GM12878 (cell line): ENCODE measurements at regions not wholly inside any gene's neighbourhood (a gene's known extent, or its start where the extent isn't known, plus 50 kb on each side); places are given as distances from the start of the nearest gene placed in this dataset.

Experiments
- ATAC-seq: fragments of 200-7000 bp; cut with Tn5 transposase; 3 replicates; pipeline ENCODE4 v1.9.1; 2020; ENCODE audit warnings: mild to moderate bottlenecking, moderate library complexity
- BruUV-seq: library from RNA; stranded (reverse); fragments of 400-500 nt; replicated peaks from 2 replicates; lab custom pipeline; 2021; lab: Mats Ljungman, UMichigan
- CTCF ChIA-PET: fragments of 300-600 bp; sonication (Branson Sonifier 250); formaldehyde crosslinking; extraction: SDS; loops from one replicate; lab custom pipeline; 2021; ENCODE audit warnings: inconsistent platforms; lab: Yijun Ruan, JAX
- POLR2A ChIA-PET: fragments of 350-600 bp; formaldehyde crosslinking; extraction: SDS; loops from one replicate; lab custom pipeline; 2021; ENCODE audit warnings: inconsistent platforms; lab: Charles Lee
- RAD21 ChIA-PET: fragments of 300-600 bp; sonication (Branson Sonifier 250); formaldehyde crosslinking; loops from one replicate; lab custom pipeline; 2023; ENCODE audit warnings: antibody characterized with exemption; ENCODE audit not compliant: unreplicated experiment; lab: Charles Lee
- SMC1A ChIA-PET: fragments of 300-600 bp; sonication (Branson Sonifier 250); formaldehyde crosslinking; loops from one replicate; lab custom pipeline; 2023; ENCODE audit not compliant: unreplicated experiment, uncharacterized antibody; lab: Charles Lee
- DNase-seq: peaks from one replicate; pipeline ENCODE4 v3.0.0-alpha.2; 2011; ENCODE audit warnings: low read depth, low spot score
- FAIRE-seq: peaks from 3 replicates; lab custom pipeline; 2011; peaks lifted over from hg19 to GRCh38; lab: Jason Lieb, UNC
- H2AFZ ChIP-seq: 2 replicates; pipeline ENCODE4 v1.6.0; 2011; ENCODE audit warnings: low read depth, low read length, control low read depth; ENCODE audit not compliant: control insufficient read depth
- H3K27ac ChIP-seq: 2 replicates; pipeline ENCODE4 v1.5.1; 2011; ENCODE audit warnings: control low read depth; ENCODE audit not compliant: control insufficient read depth, insufficient read depth
- H3K27me3 ChIP-seq, 2 experiments: replicated peaks in 1 of 2; 2 replicates each; pipeline versions ENCODE4 v1.6.0 to v1.6.1; 2011; ENCODE audit warnings: low read length in 1 of 2; ENCODE audit not compliant: control insufficient read depth in 2 of 2, insufficient read depth in 2 of 2
- H3K36me3 ChIP-seq, 2 experiments: 2 replicates each; pipeline ENCODE4 v1.5.1; 2011; ENCODE audit warnings: low read length in 1 of 2; ENCODE audit not compliant: control insufficient read depth in 2 of 2, insufficient read depth in 2 of 2
- H3K4me1 ChIP-seq: 2 replicates; pipeline ENCODE4 v1.6.1; 2011; ENCODE audit warnings: mild to moderate bottlenecking, low read length, moderate library complexity, mixed read lengths; ENCODE audit not compliant: control insufficient read depth, insufficient read depth
- H3K4me2 ChIP-seq: 2 replicates; pipeline ENCODE4 v1.6.0; 2011; ENCODE audit warnings: control low read depth; ENCODE audit not compliant: control insufficient read depth, insufficient read depth
- H3K4me3 ChIP-seq: fragments of 200-600 bp; sonication (generic); 2 replicates; pipeline ENCODE4 v1.5.1; 2016
- H3K79me2 ChIP-seq: 2 replicates; pipeline ENCODE4 v1.6.0; 2011; ENCODE audit warnings: low read length; ENCODE audit not compliant: control insufficient read depth, insufficient read depth
- H3K9ac ChIP-seq: 2 replicates; pipeline ENCODE4 v1.8.0; 2011; ENCODE audit warnings: low read length, control low read depth, mixed read lengths; ENCODE audit not compliant: control insufficient read depth, insufficient read depth
- H3K9me3 ChIP-seq: replicated peaks from 3 replicates; pipeline ENCODE4 v1.5.1; 2011; ENCODE audit warnings: mild to moderate bottlenecking, low read length; ENCODE audit not compliant: control insufficient read depth, insufficient read depth
- H4K20me1 ChIP-seq: 2 replicates; pipeline ENCODE4 v1.6.0; 2011; ENCODE audit not compliant: control insufficient read depth, insufficient read depth
- CEBPB ChIP-seq, 2 experiments: fragments of 150-350 bp in 1 of 2; IDR thresholded peaks; 2 replicates each; pipeline ENCODE4 v1.6.1; 2012 to 2014; ENCODE audit warnings: low read depth in 2 of 2, low read length in 2 of 2, borderline replicate concordance in 1 of 2, inconsistent platforms in 1 of 2
- ESRRA ChIP-seq: IDR thresholded peaks from 2 replicates; pipeline ENCODE4 v1.6.1; 2012; ENCODE audit warnings: mild to moderate bottlenecking, low read length, improper control_type of control experiment
- HDAC2 ChIP-seq: fragments of 200-600 bp; sonication (generic); IDR thresholded peaks from 2 replicates; pipeline ENCODE4 v1.6.1; 2017
- KLF5 ChIP-seq: fragments of 450-650 bp; IDR thresholded peaks from 2 replicates; pipeline ENCODE4 v1.6.1; 2014; ENCODE audit warnings: mild to moderate bottlenecking; ENCODE audit not compliant: partially characterized antibody
- LARP7 ChIP-seq: fragments of 450-650 bp; IDR thresholded peaks from 2 replicates; pipeline ENCODE4 v1.6.1; 2017; ENCODE audit warnings: mild to moderate bottlenecking
- MEF2B ChIP-seq: fragments of 450-650 bp; IDR thresholded peaks from 2 replicates; pipeline ENCODE4 v1.6.1; 2018; ENCODE audit warnings: mild to moderate bottlenecking, moderate library complexity; ENCODE audit not compliant: partially characterized antibody, poor library complexity, severe bottlenecking
- NFXL1 ChIP-seq: fragments of 450-650 bp; IDR thresholded peaks from 2 replicates; pipeline ENCODE4 v1.6.1; 2017; ENCODE audit warnings: antibody characterized with exemption, mild to moderate bottlenecking, borderline replicate concordance
- RCOR1 ChIP-seq: conservative IDR thresholded peaks from 2 replicates; pipeline ENCODE4 v1.6.1; 2012; ENCODE audit warnings: low read depth, low read length, improper control_type of control experiment
- SIN3A ChIP-seq: IDR thresholded peaks from 2 replicates; pipeline ENCODE4 v1.6.1; 2012; ENCODE audit warnings: low read depth, low read length, improper control_type of control experiment
- SUPT20H ChIP-seq: IDR thresholded peaks from 2 replicates; pipeline ENCODE4 v1.6.1; 2011; ENCODE audit warnings: low read depth, mild to moderate bottlenecking, low read length, moderate library complexity, borderline replicate concordance; ENCODE audit not compliant: control insufficient read depth
- SUZ12 ChIP-seq: fragments of 200-600 bp; sonication (generic); IDR thresholded peaks from one replicate; pipeline ENCODE4 v1.6.1; 2018; ENCODE audit warnings: antibody characterized with exemption, mild to moderate bottlenecking; ENCODE audit not compliant: unreplicated experiment
- YBX1 ChIP-seq: fragments of 450-650 bp; IDR thresholded peaks from 2 replicates; pipeline ENCODE4 v1.6.1; 2016; ENCODE audit warnings: antibody characterized with exemption
- WGBS: methylation state at CpG from one replicate; pipeline ENCODE4 v1.1.6; 2016; ENCODE audit warnings: low lambda C conversion rate; ENCODE audit not compliant: insufficient replicate concordance, insufficient coverage; ENCODE audit errors: missing lambda C conversion rate; 5-methylcytosine and 5-hydroxymethylcytosine counted together
- in situ Hi-C: fragments of 300-500 bp; cut with MboI; formaldehyde crosslinking; loops from 9 replicates; pipeline ENCODE4 v1.14.3; 2018; ENCODE audit warnings: mixed read lengths
- intact Hi-C: fragments of 100-400 bp; cut with micrococcal nuclease; formaldehyde crosslinking; loops from one replicate; pipeline ENCODE4 v1.14.2; 2022; ENCODE audit not compliant: unreplicated experiment

DNA sequence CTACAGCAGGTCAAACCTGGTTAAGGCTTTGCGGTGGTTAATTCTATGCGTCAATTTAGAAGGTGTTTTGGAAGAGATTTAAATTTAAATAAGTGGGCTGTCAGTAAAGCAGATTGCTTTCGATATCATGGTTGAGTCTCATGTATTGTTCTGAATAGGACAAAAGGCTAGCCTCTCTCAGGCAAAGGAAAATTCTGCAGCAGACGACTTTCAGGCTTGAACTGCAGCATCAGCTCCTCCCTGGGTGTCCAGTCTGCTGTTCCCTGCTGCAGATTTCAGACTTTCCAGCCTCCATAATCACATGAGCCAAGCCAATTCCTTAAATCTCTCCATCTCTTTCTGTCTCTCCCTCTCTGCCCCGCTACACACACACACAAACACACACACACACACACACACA lies 143.2 kb downstream of the TUSC7 start:
- Histone ChIP-seq H3K9ac (no peak overlapping the region), H3K9me3 (no peaks in the 10 kb centered on the region), H3K79me2 (no peaks in the 10 kb centered on the region), H3K4me2 (no peak overlapping the region), H3K4me3 (no peak overlapping the region), H3K4me1 (no peaks in the 10 kb centered on the region), H4K20me1 (no peaks in the 10 kb centered on the region), H3K27ac (no peak overlapping the region), H2AFZ (no peak overlapping the region), H3K36me3 (no peaks in the 10 kb centered on the region), H3K27me3 (peaks cover 0 to 1% of the 10 kb centered on the region in 2 experiments; a peak in 1 of 4 replicates)
- CTCF ChIA-PET = no interaction called here
- RAD21 ChIA-PET = no interaction called here
- 28% methylated on average over 5 of the region's 5 CpGs for WGBS
- TF ChIP-seq YBX1 = no peak
- no peak for TF ChIP-seq CEBPB (IDR thresholded peaks at IDR 0.05; ENCODE audit: borderline replicate concordance in 1 of 2, low read depth in 2 of 2, low read length in 2 of 2)
- TF ChIP-seq SUPT20H = no peak
- TF ChIP-seq HDAC2 = no peak
- TF ChIP-seq ESRRA = no peak
- no peak for TF ChIP-seq MEF2B
- TF ChIP-seq RCOR1 = no peak
- no peak for TF ChIP-seq LARP7
- no peak for TF ChIP-seq SIN3A
- no peak for TF ChIP-seq NFXL1
- no peak for TF ChIP-seq KLF5
- TF ChIP-seq SUZ12 = no peak
- in situ Hi-C loops = no loop called here
- SMC1A ChIA-PET = no interaction called here
- DNase-seq (no peak), FAIRE-seq (no peak), ATAC-seq (no peak)
- BruUV-seq = no TSS peak
- POLR2A ChIA-PET = no interaction called here
- intact Hi-C loops = no loop called here
